Thyroid gland (tissue), 4 donors: ENCODE measurements at regions not wholly inside any gene's neighbourhood (a gene's known extent, or its start where the extent isn't known, plus 50 kb on each side); places are given as distances from the start of the nearest gene placed in this dataset.

Source experiments
- DNase-seq, 2 donors: peaks; one replicate each; pipeline ENCODE4 v3.0.0-alpha.2; 2019
- H3K27ac ChIP-seq, 3 donors: fragments of 200-600 bp; sonication (generic); 1 replicate in 2 of 3; 2 replicates in 1 of 3; pipeline ENCODE4 v1.5.1; 2016 to 2019; ENCODE audit warnings: mild to moderate bottlenecking in 1 of 3, moderate library complexity in 1 of 3
- H3K27me3 ChIP-seq: fragments of 200-600 bp; sonication (generic); one replicate; pipeline ENCODE4 v1.5.1; 2019
- H3K36me3 ChIP-seq, 2 donors: fragments of 200-600 bp; sonication (generic); one replicate each; pipeline ENCODE4 v1.5.1; 2016 to 2019
- H3K4me1 ChIP-seq, 2 donors: fragments of 200-600 bp; sonication (generic); one replicate each; pipeline ENCODE4 v1.5.1; 2017 to 2019
- H3K4me3 ChIP-seq, 3 donors: fragments of 200-600 bp; sonication (generic); replicated peaks in 1 of 3; 1 replicate in 2 of 3; 2 replicates in 1 of 3; pipeline ENCODE4 v1.5.1; 2016; ENCODE audit warnings: mild to moderate bottlenecking in 1 of 3
- H3K9me3 ChIP-seq: fragments of 200-600 bp; sonication (generic); one replicate; pipeline ENCODE4 v1.5.1; 2017
- CTCF ChIP-seq, 6 experiments: fragments of 200-600 bp in 3 of 6; fragments of 450-650 bp in 3 of 6; sonication (generic) in 3 of 6; IDR thresholded peaks; one replicate each; pipeline ENCODE4 v1.5.1; 2016 to 2019; ENCODE audit warnings: antibody characterized with exemption in 6 of 6, mild to moderate bottlenecking in 2 of 6, inconsistent platforms in 1 of 6, moderate library complexity in 1 of 6
- POLR2A ChIP-seq, 2 donors: fragments of 450-650 bp; IDR thresholded peaks; one replicate each; pipeline ENCODE4 v1.6.1; 2017; ENCODE audit warnings: antibody characterized with exemption in 2 of 2, mild to moderate bottlenecking in 2 of 2, moderate library complexity in 1 of 2
- WGBS, 2 donors: methylation state at CpG; one replicate each; pipeline ENCODE4 v1.1.5; 2017; 5-methylcytosine and 5-hydroxymethylcytosine counted together
- intact Hi-C: fragments of 100-400 bp; cut with DNase I; formaldehyde crosslinking; loops from one replicate; pipeline ENCODE4 v1.15.1; 2023

- no peaks in the 10 kb centered on the region for H3K9me3 ChIP-seq
Observed at GRCh38 chr2:238515377-238515776, 88.7 kb downstream of the ASB1 start.

GRCh38 chr2:238517209-238517608 is 90.5 kb downstream of the ASB1 start:
- Histone ChIP-seq H3K27ac (no peak overlapping the region), H3K4me1 (no peaks in the 10 kb centered on the region), H3K36me3 (no peaks in the 10 kb centered on the region), H3K9me3 (no peaks in the 10 kb centered on the region), H3K4me3 (no peak overlapping the region), H3K27me3 (no peaks in the 10 kb centered on the region)
- 85 to 89% methylated on average over 1 of the region's 1 CpG for WGBS, 2 donors
- TF ChIP-seq POLR2A (IDR thresholded peaks at IDR 0.05), result no peak
- TF ChIP-seq CTCF (IDR thresholded peaks at IDR 0.05), result no peak
- intact Hi-C loops, result no loop called here
- no peak for DNase-seq

More at GRCh38 chr2:238515377-238515776, 88.7 kb downstream of the ASB1 start:
- Histone ChIP-seq H3K36me3 (no peaks in the 10 kb centered on the region), H3K27ac (no peak overlapping the region), H3K4me1 (no peaks in the 10 kb centered on the region), H3K27me3 (no peaks in the 10 kb centered on the region), H3K4me3 (no peak overlapping the region)
- no peak for TF ChIP-seq CTCF (IDR thresholded peaks at IDR 0.05)
- 85 to 87% methylated on average over 2 of the region's 2 CpGs for WGBS, 2 donors
- intact Hi-C loops, result no loop called here
- DNase-seq, result no peak

DNA sequence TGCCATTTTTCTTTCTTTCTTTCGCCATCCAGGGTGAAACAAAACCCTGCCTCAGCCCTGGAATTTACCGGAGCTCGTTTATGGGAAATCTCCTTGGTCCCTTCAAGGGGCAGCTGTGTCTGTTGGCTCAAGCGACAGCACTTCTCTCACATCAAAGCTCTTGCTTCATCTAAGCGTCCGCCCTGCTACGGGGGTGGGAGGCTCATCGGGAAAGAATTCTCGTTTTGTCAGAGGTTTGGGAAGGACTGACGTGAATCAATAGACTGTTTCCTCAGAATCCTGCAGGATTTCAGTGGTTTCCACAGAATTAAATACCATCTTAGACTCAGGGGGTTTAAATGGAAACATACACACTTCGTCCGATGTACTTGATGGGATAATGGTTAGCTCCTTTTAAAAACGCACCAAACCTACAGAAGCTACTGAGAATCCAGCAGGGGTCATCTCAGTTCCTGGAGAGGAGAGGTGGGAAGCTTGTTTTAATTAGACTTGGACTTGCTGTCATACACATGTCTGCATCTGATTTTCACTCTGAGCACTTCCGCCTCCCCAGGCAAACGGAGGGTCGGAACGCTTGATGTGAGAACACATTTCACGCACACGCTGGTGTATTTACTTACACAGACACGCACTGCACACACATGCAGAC is 91.6 kb downstream of the ASB1 start:
- intact Hi-C loops, result no loop called here
- Histone ChIP-seq H3K9me3 (no peaks in the 10 kb centered on the region), H3K27ac (no peak overlapping the region), H3K27me3 (no peaks in the 10 kb centered on the region), H3K4me1 (no peaks in the 10 kb centered on the region), H3K4me3 (no peak overlapping the region), H3K36me3 (no peaks in the 10 kb centered on the region)
- 82 to 86% methylated on average over 20 of the region's 20 CpGs for WGBS, 2 donors
- DNase-seq, result no peak
- TF ChIP-seq CTCF (IDR thresholded peaks at IDR 0.05), result no peak
- TF ChIP-seq POLR2A (IDR thresholded peaks at IDR 0.05), result no peak

- H3K4me1 ChIP-seq, result no peaks in the 10 kb centered on the region
- H3K36me3 ChIP-seq, result no peaks in the 10 kb centered on the region
- no peaks in the 10 kb centered on the region for H3K27me3 ChIP-seq
- TF ChIP-seq CTCF (IDR thresholded peaks at IDR 0.05), result no peak
- TF ChIP-seq POLR2A (IDR thresholded peaks at IDR 0.05), result no peak
- no peak for DNase-seq
- WGBS, 2 donors, result 77 to 83% methylated on average over 6 to 7 of the region's 7 CpGs
- H3K4me3 ChIP-seq, result no peak overlapping the region
- H3K27ac ChIP-seq, result no peak overlapping the region
- intact Hi-C loops, result no loop called here
- H3K9me3 ChIP-seq, result no peaks in the 10 kb centered on the region
Observed at GRCh38 chr2:238518821-238519186, 92.1 kb downstream of the ASB1 start.

- H3K27ac ChIP-seq, result no peak overlapping the region
- no peak overlapping the region for H3K4me3 ChIP-seq
- TF ChIP-seq CTCF (IDR thresholded peaks at IDR 0.05), result no peak
- no peak for DNase-seq
- no peaks in the 10 kb centered on the region for H3K4me1 ChIP-seq
- H3K36me3 ChIP-seq, result no peaks in the 10 kb centered on the region
- H3K9me3 ChIP-seq, result no peaks in the 10 kb centered on the region
- WGBS, 2 donors, result 91 to 96% methylated on average over 1 of the region's 1 CpG
- no peaks in the 10 kb centered on the region for H3K27me3 ChIP-seq
- intact Hi-C loops, result no loop called here
Observed at GRCh38 chr2:238520359-238520886, 93.7 kb downstream of the ASB1 start.
